GM20431 (cell line): ENCODE measurements at regions not wholly inside any gene's neighbourhood (a gene's known extent, or its start where the extent isn't known, plus 50 kb on each side); places are given as distances from the start of the nearest gene placed in this dataset.

Experiments
- in situ Hi-C: fragments of 300-500 bp; cut with MseI, MboI; formaldehyde crosslinking; loops from one replicate; pipeline ENCODE4 v1.15.0; 2020; ENCODE audit warnings: low sequenced_read_pairs; ENCODE audit not compliant: unreplicated experiment

DNA sequence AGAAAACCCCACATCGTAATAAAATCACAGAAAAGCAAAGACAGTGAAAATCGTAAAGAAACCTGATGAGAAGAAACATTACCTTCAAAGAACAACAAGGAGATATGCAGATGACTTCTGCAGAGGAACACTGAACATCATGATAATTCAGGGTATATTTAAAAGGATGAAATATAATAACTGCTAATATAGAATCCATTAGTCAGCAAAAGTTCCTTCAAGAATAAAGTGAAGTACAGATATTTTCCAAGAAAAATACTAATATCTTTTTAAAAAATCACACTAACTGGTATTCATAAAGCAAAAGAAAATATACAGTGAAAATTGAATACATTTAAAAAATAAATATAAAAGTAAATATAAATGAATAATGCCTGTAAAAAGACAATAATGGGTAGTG, 176.3 kb upstream of the VEGFC start:
- in situ Hi-C loops = no loop called here

DNA sequence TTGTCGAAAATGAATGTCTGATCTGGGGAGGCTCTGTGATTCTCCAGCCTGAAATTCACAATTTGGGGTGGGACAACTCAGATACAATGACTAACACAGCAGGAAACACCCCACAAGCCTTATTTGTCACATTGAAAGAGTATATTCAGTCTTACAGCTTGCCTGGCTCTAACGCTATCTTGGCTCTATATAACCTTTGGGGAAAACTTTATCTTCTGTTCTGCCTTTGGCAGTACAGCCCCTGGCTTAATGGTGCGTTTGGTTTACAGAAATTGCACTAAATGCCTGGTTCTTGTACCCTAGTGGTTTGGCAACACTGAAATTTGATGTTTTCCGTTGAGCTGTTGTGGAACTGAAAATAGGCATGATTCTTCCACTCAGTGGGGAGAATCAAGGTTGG, 178.1 kb upstream of the VEGFC start:
- in situ Hi-C loops = no loop called here

DNA sequence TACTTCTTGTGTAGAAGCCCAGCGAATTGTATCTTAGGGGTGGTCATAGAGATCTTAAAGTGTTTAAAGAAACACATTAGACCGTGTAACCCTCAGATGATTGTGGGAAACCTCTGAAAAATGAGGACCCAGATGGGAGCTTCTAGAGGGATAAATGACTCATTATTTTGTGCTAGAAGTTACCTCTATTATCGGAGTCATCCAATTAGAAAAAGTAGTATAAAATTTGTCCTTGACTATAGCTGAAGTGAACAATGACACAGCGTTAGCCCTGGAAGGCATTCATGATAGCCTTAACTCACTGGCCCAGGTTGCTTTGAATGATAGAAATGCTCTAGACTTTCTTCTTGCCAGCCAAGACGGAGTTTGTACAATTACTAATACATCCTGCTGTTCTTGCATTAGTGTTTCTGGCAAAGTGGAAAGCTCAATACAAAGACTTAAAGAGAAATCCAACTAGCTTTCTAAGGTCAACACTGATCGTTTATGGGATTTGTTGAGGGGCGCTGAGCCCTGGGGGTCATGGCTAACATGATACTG, 178.9 kb upstream of the VEGFC start:
- in situ Hi-C loops = no loop called here

DNA sequence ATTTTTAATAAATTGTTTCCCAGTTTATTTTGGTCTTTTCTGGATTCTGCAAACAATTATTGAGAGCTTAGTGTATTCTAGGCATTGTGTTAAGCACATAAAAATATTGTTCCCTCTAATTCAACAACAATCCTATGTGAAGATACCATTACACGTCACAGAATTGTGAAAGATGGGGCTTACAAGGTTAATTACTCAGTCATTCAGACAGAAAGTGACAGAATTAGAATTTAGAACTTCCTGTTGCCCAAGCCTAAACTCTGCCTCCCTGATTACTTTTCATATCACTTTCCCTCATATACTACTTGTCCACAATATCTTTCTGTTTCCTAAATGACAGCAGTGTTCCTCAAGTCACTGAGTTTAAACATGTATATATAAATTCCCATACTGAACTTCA, 186.7 kb upstream of the VEGFC start:
- in situ Hi-C loops = no loop called here

DNA sequence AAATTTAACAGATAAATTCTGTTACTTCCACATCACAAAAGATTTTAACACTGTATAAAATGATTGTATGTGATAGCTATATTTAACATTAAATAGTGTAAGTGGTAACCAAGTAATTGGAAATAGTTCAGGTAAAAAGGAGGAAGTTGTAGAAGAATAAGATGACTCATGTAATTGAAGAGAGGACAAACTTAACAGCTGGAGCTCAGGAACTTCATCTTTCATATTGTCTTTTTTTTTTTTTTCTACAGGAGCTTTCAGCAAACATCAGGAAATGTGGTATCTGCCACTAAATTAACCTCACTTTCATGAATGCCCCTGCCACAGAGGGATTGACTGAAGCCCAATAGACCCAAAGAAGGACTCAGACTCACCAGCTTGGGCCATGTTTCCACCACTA, 188.4 kb upstream of the VEGFC start:
- in situ Hi-C loops = no loop called here

DNA sequence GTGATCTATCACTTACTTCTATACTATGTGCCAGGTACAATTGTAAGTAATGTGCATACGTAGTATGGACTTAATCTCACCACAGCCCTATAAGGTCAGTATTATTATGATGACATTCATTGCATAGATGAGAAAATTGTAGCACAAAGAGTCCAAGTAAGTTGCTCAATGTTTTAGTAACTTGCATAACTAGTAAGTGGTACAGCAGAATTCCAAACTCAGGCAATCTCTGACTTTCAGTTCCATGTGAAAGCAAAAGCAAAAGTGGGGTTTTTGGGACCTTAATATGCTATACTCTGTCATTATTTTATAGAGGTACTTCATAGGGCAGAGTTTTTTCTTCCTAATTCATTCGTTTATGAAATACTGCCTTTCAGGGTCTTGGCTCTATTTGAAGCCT, 188.8 kb upstream of the VEGFC start:
- in situ Hi-C loops = no loop called here

DNA sequence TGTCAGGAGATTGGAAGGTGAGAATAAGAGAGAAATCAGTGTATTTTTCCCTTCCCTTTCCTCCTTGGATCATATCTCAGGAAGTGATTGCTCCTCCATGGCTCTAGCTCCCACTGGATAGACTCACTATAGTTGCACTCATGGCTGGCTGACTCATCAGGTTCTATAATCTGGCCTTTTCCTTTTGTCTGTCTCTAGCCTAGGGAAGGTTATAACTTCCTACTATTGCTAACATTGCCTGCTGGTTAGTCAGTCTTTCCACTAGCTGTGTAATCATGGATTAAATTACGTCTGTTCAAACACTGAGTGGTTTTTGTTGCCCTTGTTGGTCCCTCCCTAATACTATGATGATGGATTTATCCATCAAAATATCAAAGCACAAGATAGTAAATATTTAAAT, 195.5 kb upstream of the VEGFC start:
- in situ Hi-C loops = no loop called here

DNA sequence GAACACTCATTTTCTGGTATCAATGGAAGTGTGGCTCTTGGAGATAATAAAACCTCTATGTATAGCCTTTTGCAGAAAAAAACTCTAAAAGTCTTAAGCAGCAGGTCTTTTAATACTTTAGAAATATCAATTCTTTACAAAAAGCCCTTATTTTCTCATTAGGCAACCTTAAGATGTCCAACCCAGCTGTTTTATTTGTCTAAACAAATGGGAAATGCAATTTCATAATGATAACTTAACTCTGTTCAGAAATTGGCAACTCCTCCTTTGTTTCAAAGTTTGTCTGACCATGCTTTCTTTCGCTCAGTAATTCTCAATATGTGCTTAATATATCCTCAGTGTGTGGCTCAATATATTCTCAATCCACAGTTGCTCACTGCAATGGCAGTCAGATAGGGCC, 196.5 kb upstream of the VEGFC start:
- in situ Hi-C loops = no loop called here

DNA sequence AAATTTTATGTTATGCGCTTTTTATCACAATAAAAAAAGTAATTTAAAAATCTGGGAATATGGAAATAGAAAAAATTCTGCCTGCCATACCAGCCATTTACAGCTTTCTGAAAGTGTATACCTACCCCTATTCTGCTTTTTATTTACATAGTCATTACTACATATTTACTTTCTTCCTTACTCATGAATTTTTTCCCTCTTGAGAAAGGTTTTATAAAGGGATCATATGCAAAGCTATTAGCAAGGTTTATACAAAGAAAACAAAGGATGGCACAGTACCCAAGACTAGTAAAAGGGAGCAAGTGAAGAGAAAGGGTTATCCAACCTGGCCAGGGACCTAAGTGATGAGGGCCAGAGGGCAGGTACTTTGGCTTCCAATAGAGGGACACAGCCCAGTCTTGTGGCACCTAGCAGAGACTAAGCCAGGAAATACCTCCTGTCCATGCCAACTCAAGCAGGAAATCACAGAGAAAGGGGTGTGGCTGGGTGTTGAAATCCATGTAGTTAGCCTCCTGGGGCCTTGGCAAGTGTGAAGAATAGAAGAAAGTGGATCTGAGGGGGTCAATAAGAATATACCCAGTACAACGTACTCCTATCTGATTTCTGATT, 207.3 kb upstream of the VEGFC start:
- in situ Hi-C loops = no loop called here

DNA sequence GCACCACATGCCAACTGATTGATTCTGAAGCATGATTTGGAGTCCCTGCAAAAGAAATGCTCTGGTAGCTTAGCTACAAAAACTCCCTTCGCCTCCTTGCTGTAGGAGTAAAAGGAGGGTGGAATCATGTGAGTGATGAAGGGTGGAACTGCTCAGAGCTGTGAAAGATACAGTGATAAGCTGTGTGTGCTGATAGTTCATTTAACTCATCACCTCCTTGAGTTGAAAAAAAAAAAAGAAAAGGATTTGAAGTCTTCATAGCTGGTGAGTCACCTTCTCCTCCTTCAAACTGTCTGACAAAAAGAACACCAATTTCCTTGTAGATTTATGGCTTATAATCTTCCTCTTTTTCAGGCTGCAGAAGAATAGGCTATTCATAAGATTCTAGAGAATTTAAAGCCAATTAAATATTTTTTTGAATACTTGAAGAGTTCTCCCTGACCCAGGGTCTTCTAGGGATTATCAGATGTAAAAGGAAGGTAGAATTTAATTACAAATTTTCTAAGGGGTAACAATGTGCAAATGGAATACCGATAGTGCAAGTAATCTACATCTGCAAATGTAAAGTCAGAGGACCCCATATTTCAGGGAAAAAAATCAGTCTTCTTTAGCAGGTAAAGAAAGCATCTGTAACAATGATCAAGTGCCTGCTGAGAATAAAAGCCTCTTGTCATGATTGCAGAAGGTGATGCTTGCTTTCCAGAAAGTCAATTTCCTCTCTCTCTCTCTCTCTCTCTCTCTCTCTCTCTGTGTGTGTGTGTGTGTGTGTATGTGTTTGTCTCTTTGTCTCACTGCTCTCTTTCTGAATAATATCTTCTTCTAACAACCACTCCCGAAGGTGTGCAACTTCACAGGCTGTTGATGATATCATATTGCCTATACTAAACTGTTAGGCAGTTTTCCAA, 208.8 kb upstream of the VEGFC start:
- in situ Hi-C loops = no loop called here

DNA sequence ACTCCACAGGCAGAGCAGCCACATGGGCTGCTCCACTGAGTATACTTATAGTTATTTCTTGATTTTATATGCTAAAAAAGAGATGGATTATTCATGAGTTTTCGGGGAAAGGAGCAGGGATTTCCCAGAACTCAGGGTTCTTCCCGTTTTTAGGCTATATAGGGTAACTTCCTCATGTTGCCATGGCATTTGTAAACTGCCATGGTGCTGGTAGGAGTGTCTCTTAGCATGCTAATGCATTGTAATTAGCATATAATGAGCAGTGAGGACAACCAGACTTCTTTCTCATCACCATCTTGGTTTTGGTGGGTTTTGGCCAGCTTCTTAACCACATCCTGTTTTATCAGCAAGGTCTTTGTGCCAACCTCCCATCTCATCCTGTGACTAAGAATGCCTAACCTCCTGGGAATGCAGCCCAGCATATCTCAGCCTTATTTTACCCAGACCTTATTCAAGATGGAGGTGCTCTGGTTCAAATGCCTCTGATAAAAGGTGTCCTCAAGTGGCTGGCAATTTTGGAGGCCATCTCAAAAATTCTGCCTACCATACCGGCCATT, 213.0 kb upstream of the VEGFC start:
- in situ Hi-C loops = no loop called here

DNA sequence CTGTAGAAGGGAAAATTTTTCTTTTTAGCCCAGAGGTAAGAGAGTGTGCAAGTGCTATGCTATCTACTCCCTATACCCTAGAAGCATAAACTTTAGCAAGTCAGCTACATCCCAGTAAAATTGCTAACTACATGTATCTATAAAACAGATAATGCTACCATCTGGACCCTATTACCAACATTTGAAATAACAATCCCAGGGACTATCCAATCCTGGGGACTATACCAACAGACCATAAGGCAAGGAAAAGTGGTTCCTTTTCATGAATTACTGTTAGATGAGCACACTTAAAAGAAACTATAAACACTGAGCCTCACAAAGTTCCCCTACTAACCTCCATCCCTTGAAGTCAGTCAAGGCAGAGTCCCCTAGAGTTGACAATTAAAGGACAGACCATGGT, 213.6 kb upstream of the VEGFC start:
- in situ Hi-C loops = no loop called here

DNA sequence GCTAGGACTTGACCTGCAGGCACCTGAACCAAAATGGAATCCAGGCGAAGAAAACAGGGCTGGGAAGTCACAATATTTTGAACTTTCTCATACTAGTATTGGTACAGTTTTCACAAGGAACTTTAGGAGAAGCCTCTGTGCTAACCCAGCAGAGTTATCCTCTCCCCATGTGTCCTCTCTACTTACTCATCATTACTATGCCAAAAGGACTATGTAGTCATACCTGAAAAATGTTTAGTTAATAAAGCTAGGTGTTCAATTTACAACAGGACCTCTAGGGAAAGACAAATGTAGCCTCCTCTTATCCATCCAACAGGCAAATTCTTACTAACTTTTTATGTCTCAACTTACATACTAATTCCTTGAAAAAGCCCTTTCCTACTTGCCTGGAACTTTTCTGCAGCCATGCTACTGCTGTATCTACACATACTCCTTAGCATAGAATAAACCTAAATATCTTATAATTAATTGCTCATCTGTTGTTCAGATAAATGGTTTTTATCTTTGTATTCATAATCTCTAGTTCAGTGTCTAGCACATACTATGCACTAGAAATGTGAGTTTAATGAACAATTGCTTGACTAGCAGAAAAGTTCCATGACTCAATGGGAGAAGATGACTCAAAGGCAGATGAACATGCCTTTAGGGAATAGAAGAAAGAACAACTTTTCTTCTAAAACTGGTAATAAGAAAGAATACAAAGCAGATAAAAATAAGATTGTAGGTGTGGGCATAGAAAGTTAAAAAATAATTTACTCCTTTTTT, 215.5 kb upstream of the VEGFC start:
- in situ Hi-C loops = no loop called here

DNA sequence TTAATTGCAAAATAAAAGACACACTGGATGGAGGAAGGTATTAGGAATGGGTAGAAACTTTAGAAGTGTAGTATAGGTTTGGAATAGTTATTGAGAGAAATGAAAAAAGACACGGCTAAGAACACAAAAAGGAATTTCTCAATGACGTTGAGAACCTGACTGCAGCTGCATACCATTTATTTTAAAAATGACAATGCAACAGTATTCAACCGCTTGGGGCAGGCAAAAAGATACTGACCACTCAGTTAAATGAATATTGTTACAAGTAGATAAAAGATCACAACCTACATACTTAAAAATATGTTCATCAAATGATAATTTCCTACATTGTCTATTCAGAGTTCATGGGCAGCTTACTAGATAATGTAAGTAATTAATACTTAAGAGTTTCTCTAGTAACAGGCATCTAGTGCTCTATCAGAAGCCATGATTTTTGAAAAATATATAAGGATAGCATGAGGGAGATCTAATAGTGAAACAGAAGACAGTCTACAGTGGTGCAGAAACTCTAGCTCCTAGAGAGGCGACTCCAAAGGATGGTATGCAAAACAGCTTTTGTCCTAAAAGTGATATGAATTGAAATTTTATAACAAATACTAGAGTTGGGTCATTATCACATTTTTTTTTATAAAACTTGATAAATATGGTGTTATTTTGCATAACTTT, 216.2 kb upstream of the VEGFC start:
- in situ Hi-C loops = no loop called here

DNA sequence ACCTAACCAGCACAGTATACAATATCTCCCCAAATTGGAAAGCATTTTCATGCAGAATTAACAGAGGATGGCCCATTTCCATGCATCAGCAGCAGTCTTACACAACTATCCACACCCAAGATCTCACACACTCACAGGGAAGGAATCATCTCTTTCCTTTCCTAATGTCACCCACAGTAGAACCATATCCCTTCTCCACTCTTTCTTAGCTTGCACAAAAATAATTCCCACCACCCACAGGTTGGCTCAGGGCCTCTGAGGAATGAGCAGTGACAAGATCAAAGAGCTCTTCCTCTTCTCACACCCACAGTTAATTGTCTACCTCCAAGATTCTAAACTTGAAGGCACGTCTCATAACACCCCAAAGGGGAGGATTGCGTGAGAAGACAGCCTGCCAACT, 217.7 kb upstream of the VEGFC start:
- in situ Hi-C loops = no loop called here

DNA sequence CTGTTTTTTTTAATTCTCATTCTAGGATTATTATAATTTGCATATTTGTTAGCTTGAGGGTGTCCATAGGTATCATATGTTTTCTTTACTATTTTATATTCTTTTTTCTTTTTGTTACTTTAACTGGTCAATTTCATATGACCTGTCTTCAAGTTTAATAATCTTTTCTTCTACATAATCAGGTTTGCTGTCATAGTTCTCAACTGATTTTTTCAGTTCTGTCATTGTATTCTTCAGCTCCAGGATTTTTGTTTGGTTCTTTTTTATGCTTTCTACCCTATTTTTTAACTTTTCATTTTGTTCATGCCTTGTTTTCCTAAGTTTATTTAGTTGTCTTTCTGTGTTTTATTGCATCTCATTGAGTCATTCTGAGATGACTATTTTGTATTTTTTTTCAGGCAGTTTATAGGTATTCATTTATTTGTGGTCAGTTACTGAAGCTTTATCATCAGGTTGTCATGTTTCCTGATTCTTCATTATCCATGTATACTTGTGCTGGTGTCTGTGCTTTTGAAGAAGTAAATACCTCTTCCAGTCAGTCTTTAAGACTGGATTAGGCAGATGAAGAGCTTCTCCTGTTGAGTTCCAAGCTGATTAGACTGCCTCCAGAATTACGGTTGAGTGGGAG, 220.3 kb upstream of the VEGFC start:
- in situ Hi-C loops = no loop called here

DNA sequence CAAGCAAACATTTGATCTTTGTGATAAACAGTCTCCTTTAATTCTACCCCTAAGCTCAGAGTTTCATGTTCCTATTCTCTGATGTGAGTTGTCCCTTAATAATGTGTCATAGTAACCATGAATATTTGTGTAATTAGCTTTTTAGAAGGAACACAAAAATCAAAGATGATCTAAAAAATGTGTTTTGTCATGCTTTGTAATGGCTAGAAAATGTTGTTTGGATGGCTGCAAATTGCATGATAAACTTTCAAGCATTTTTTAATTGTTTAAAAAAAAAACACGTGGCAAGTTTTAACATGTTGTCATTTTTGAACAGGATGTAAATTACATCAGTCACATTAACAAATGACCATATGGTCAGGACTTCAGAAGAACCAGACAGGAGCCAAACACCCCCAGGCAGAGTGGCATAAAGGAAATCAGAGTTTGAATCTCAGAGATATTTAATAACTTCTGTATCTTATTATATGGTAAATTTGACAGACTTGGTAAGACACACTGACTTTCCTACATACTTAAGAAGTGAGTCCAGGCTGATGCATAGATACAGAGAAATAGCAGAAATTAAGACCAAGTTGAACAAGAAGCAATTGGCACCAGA, 223.9 kb upstream of the VEGFC start:
- in situ Hi-C loops = no loop called here

DNA sequence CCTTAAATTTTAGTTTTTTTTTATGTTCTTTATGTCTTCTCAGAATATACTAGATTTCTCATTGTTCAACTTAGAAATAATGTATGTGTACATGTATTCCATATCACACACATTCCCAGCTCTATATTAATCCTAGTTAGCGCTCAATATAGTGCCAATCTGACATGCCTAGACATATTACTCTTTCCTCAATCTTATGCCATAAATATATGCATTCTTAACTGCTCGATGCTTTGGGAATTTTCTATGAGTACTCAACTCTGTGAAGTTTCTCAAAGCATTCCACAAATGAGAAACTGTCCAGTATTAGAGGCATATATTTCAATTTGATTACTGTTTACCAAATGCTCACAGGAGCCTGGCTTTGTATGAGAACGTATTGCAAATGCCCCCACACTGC, 231.2 kb upstream of the VEGFC start:
- in situ Hi-C loops = no loop called here

DNA sequence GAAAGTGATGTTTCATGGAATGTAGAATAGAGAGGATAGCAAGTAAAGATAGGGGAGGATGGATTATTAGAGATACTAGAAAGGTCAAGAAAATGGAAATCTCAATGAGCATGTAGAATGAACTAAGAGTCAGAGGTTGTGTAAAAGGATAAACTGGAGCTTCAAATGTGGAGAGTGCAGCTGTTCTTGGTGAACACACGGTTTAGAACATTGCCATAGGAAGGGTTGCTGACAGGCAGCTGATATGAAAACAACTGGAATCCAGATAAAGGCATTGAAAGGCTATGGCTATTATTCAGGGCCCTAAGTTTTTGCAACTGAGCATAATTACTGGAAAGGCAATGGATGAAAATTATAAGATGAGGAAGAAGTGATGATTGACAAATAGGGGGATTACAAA, 239.6 kb upstream of the VEGFC start:
- in situ Hi-C loops = loop anchor here (25.0 kb wide), 2 partner anchors 245 to 670 kb away; partner anchors contain the start of gene VEGFC
